Stimulated activated CD8-positive, alpha-beta memory T cell treated with anti-CD3 and anti-CD28 coated beads, Interleukin-7, amount 100 ng/mL, for 1 hour (primary cell): ENCODE measurements at regions not wholly inside any gene's neighbourhood (a gene's known extent, or its start where the extent isn't known, plus 50 kb on each side); places are given as distances from the start of the nearest gene placed in this dataset.
A peak's percentile ranks its signal among the peaks of the same experiment; 100 is the strongest.

Experiments used
- DNase-seq, 2 donors: peaks; one replicate each; pipeline ENCODE4 v3.0.0-alpha.2; 2020; ENCODE audit warnings: low read depth in 2 of 2

GRCh38 chr7:35450456-35451214 lies 196.7 kb upstream of the TBX20 start:
- no peak for DNase-seq

- DNase-seq = no peak
Observed at GRCh38 chr7:35448486-35448885, 194.6 kb upstream of the TBX20 start.

- DNase-seq = no peak
Observed at GRCh38 chr7:35446091-35446490, 192.2 kb upstream of the TBX20 start.

- no peak for DNase-seq
Observed at GRCh38 chr7:35437619-35438275, 183.8 kb upstream of the TBX20 start.

- no peak for DNase-seq
Observed at GRCh38 chr7:35436452-35436851, 182.6 kb upstream of the TBX20 start.

- DNase-seq = no peak
Observed at GRCh38 chr7:35430547-35431153, 176.8 kb upstream of the TBX20 start.

GRCh38 chr7:35424869-35425495 lies 171.1 kb upstream of the TBX20 start:
- DNase-seq = peak in 1 of 2 donors; percentile 18

- DNase-seq = no peak
Observed at GRCh38 chr7:35424440-35424839, 170.5 kb upstream of the TBX20 start.

GRCh38 chr7:35422715-35423114 lies 168.8 kb upstream of the TBX20 start:
- DNase-seq = no peak

- no peak for DNase-seq
Observed at GRCh38 chr7:35420656-35421055, 166.8 kb upstream of the TBX20 start.

- no peak for DNase-seq
Observed at GRCh38 chr7:35419391-35419755, 165.5 kb upstream of the TBX20 start.

GRCh38 chr7:35418716-35419390 lies 165.0 kb upstream of the TBX20 start:
- DNase-seq = no peak

- DNase-seq = no peak
Observed at GRCh38 chr7:35416568-35416967, 162.7 kb upstream of the TBX20 start.

- DNase-seq = no peak
Observed at GRCh38 chr7:35415411-35415822, 161.5 kb upstream of the TBX20 start.

GRCh38 chr7:35411331-35411730 lies 157.4 kb upstream of the TBX20 start:
- no peak for DNase-seq

GRCh38 chr7:35405461-35405860 lies 151.6 kb upstream of the TBX20 start:
- no peak for DNase-seq

- no peak for DNase-seq
Observed at GRCh38 chr7:35401217-35401879, 147.4 kb upstream of the TBX20 start.

GRCh38 chr7:35399840-35400239 lies 145.9 kb upstream of the TBX20 start:
- DNase-seq = no peak

GRCh38 chr7:35399216-35399615 lies 145.3 kb upstream of the TBX20 start:
- no peak for DNase-seq

- no peak for DNase-seq
Observed at GRCh38 chr7:35398518-35398917, 144.6 kb upstream of the TBX20 start.

GRCh38 chr7:35390146-35390545 lies 136.2 kb upstream of the TBX20 start:
- DNase-seq = no peak

- no peak for DNase-seq
Observed at GRCh38 chr7:35389636-35390035, 135.7 kb upstream of the TBX20 start.
